GM12872 (cell line): ENCODE measurements at regions not wholly inside any gene's neighbourhood (a gene's known extent, or its start where the extent isn't known, plus 50 kb on each side); places are given as distances from the start of the nearest gene placed in this dataset.

Experiments
- TF ChIP-seq, protein P1 (sequence below): IDR thresholded peaks from 3 replicates; pipeline ENCODE4 v1.5.1; 2011; ENCODE audit warnings: low read depth, mild to moderate bottlenecking, low read length, moderate library complexity; ENCODE audit not compliant: insufficient read depth

GRCh38 chr11:95514416-95515110 lies 275.0 kb downstream of the FAM76B start:
- TF ChIP-seq, protein P1, sequence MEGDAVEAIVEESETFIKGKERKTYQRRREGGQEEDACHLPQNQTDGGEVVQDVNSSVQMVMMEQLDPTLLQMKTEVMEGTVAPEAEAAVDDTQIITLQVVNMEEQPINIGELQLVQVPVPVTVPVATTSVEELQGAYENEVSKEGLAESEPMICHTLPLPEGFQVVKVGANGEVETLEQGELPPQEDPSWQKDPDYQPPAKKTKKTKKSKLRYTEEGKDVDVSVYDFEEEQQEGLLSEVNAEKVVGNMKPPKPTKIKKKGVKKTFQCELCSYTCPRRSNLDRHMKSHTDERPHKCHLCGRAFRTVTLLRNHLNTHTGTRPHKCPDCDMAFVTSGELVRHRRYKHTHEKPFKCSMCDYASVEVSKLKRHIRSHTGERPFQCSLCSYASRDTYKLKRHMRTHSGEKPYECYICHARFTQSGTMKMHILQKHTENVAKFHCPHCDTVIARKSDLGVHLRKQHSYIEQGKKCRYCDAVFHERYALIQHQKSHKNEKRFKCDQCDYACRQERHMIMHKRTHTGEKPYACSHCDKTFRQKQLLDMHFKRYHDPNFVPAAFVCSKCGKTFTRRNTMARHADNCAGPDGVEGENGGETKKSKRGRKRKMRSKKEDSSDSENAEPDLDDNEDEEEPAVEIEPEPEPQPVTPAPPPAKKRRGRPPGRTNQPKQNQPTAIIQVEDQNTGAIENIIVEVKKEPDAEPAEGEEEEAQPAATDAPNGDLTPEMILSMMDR, result no peak

- TF ChIP-seq, protein P1, result no peak
Observed at GRCh38 chr11:95512682-95513081, 276.9 kb downstream of the FAM76B start.

DNA sequence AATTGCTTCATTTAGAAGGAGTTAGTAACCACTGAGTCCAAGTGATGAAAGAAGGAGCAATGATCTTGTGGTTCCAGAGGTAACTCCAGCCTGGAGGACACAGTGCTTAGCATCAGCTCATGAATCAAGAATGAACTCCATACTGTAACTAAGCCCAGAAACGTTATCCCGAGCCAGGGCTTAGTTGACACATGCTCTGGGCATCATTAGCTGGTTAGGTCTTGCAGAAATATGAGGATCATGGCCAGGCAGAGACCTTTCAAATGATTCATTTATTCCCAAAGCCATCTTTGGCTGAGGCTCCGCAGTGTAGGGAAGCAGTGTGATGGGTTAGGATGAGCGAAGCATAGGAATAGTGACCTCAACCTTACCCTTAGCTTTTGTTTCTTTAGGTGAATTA lies 277.4 kb downstream of the FAM76B start:
- TF ChIP-seq, protein P1, result no peak

GRCh38 chr11:95508219-95508890 lies 277.4 kb upstream of the SESN3 start:
- TF ChIP-seq, protein P1, result no peak

- TF ChIP-seq, protein P1, result peak; percentile 24; the same call in 1 of the 3 replicates
Observed at GRCh38 chr11:95507794-95508193, 276.8 kb upstream of the SESN3 start.

DNA sequence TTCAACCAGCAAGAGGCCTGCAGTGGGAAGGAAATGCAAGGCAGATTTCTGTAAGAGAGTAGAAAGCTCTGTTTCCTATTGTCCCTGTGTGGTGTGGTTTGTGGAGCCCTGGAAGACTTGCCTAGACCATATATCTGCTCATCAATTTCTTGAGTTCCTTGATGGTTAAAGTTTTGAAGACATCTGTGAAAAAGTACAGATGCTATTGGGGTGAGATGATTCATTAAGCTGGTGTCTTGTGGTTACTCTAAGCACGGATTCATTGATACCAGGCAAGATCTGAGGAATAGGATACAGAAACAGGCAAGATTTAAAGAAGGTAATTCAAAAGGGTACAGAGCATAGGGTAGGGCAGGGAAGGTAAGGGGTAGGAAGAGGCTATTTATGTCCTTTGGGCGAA lies 275.8 kb upstream of the SESN3 start:
- TF ChIP-seq, protein P1, result no peak

- TF ChIP-seq, protein P1, result no peak
Observed at GRCh38 chr11:95505927-95506426, 275.0 kb upstream of the SESN3 start.
